B cell (primary cell): ENCODE measurements at regions not wholly inside any gene's neighbourhood (a gene's known extent, or its start where the extent isn't known, plus 50 kb on each side); places are given as distances from the start of the nearest gene placed in this dataset.

Source experiments
- ATAC-seq: fragments of 200-7000 bp; cut with Tn5 transposase; one replicate; pipeline ENCODE4 v1.10.0; 2021; ENCODE audit warnings: low read depth, mild to moderate bottlenecking, moderate number of reproducible peaks, moderate library complexity
- CTCF ChIA-PET: fragments of 350-600 bp; sonication (Branson Sonifier 250); formaldehyde crosslinking; loops from one replicate; lab custom pipeline; 2021; ENCODE audit warnings: antibody characterized with exemption, inconsistent platforms; lab: Charles Lee
- POLR2A ChIA-PET: fragments of 350-600 bp; sonication (Branson Sonifier 250); formaldehyde crosslinking; loops from one replicate; lab custom pipeline; 2021; ENCODE audit warnings: antibody characterized with exemption; lab: Charles Lee
- DNase-seq: peaks from one replicate; pipeline ENCODE4 v3.0.0; 2013
- H2AFZ ChIP-seq: 2 replicates; pipeline ENCODE4 v1.6.1; 2012; ENCODE audit warnings: mild to moderate bottlenecking, low read depth, low read length; ENCODE audit not compliant: insufficient read depth, poor library complexity, severe bottlenecking
- H3K27ac ChIP-seq, 2 donors: 1 replicate in 1 of 2; 2 replicates in 1 of 2; pipeline ENCODE4 v1.5.1; 2012 to 2013; ENCODE audit warnings: low read length in 2 of 2, mild to moderate bottlenecking in 2 of 2, moderate library complexity in 1 of 2
- H3K27me3 ChIP-seq, 4 experiments: fragments of 200-600 bp in 1 of 4; sonication (generic) in 1 of 4; replicated peaks in 1 of 4; 1 replicate in 2 of 4; 2 replicates in 2 of 4; pipeline versions ENCODE4 v1.6.1 to v1.7.0; 2013 to 2016; ENCODE audit warnings: low read length in 3 of 4, mild to moderate bottlenecking in 2 of 4, mixed read lengths in 1 of 4, moderate library complexity in 1 of 4; ENCODE audit not compliant: insufficient read depth in 4 of 4, control insufficient read depth in 3 of 4; ENCODE audit errors: control extremely low read depth in 1 of 4
- H3K36me3 ChIP-seq, 2 experiments: replicated peaks in 1 of 2; 1 replicate in 1 of 2; 2 replicates in 1 of 2; pipeline versions ENCODE4 v1.6.1 to v1.7.1; 2013; ENCODE audit warnings: low read length in 1 of 2; ENCODE audit not compliant: insufficient read depth in 2 of 2, control insufficient read depth in 1 of 2; ENCODE audit errors: control extremely low read depth in 1 of 2, extremely low read depth in 1 of 2
- H3K4me1 ChIP-seq, 2 donors: fragments of 200-600 bp in 1 of 2; sonication (generic) in 1 of 2; 1 replicate in 1 of 2; 2 replicates in 1 of 2; pipeline versions ENCODE4 v1.5.1 to v1.6.1; 2013 to 2017; ENCODE audit warnings: low read length in 2 of 2; ENCODE audit not compliant: control insufficient read depth in 2 of 2, insufficient read depth in 2 of 2
- H3K4me2 ChIP-seq: replicated peaks from 2 replicates; pipeline ENCODE3; 2012; ENCODE audit warnings: mild to moderate bottlenecking, low read depth, low read length; ENCODE audit not compliant: poor library complexity, severe bottlenecking
- H3K4me3 ChIP-seq, 5 experiments: fragments of 200-600 bp in 1 of 5; sonication (generic) in 1 of 5; 1 replicate in 3 of 5; 2 replicates in 2 of 5; pipeline versions ENCODE4 v1.5.1 to v1.7.0; 2011 to 2016; ENCODE audit warnings: low read length in 4 of 5, mild to moderate bottlenecking in 4 of 5, low read depth in 2 of 5, control low read depth in 1 of 5, moderate library complexity in 1 of 5; ENCODE audit not compliant: insufficient read depth in 1 of 5; ENCODE audit errors: control extremely low read depth in 1 of 5, extremely low read depth in 1 of 5
- H3K79me2 ChIP-seq: fragments of 200-600 bp; sonication (generic); one replicate; pipeline ENCODE4 v1.6.0; 2016; ENCODE audit warnings: low read length; ENCODE audit not compliant: control insufficient read depth, insufficient read depth
- H3K9ac ChIP-seq: fragments of 200-600 bp; sonication (generic); 2 replicates; pipeline ENCODE4 v1.6.1; 2017; ENCODE audit warnings: mild to moderate bottlenecking, low read length, moderate library complexity
- H3K9me3 ChIP-seq, 3 donors: one replicate each; pipeline versions ENCODE4 v1.6.1 to v1.7.1; 2013; ENCODE audit warnings: low read length in 2 of 3; ENCODE audit not compliant: control insufficient read depth in 2 of 3, insufficient read depth in 1 of 3; ENCODE audit errors: control extremely low read depth in 1 of 3
- H4K20me1 ChIP-seq: 2 replicates; pipeline ENCODE4 v1.6.0; 2012; ENCODE audit warnings: mild to moderate bottlenecking, low read length; ENCODE audit not compliant: insufficient read depth, control insufficient read depth, poor library complexity, severe bottlenecking
- H3K27ac Mint-ChIP-seq: one replicate; pipeline ENCODE4 v1.8.0; 2021; ENCODE audit warnings: mixed read lengths
- H3K27me3 Mint-ChIP-seq: one replicate; pipeline ENCODE4 v1.8.0; 2021; ENCODE audit warnings: mixed read lengths
- H3K4me1 Mint-ChIP-seq: one replicate; pipeline ENCODE4 v1.8.0; 2021; ENCODE audit warnings: mixed read lengths
- H3K4me3 Mint-ChIP-seq: one replicate; pipeline ENCODE4 v1.8.0; 2021; ENCODE audit warnings: mixed read lengths
- H3K9me3 Mint-ChIP-seq: one replicate; pipeline ENCODE4 v1.8.0; 2022; ENCODE audit warnings: mixed read lengths; ENCODE audit not compliant: insufficient read depth
- EZH2 ChIP-seq: IDR thresholded peaks from 2 replicates; pipeline ENCODE4 v1.6.1; 2012; ENCODE audit warnings: borderline replicate concordance, low read depth, mild to moderate bottlenecking, moderate library complexity, low read length; ENCODE audit not compliant: insufficient read depth, poor library complexity, severe bottlenecking
- WGBS: methylation state at CpG from one replicate; pipeline ENCODE4 v1.1.5; 2013; ENCODE audit warnings: missing lambda C conversion rate; ENCODE audit not compliant: insufficient coverage; 5-methylcytosine and 5-hydroxymethylcytosine counted together
- intact Hi-C: fragments of 100-400 bp; cut with micrococcal nuclease; formaldehyde crosslinking; loops from one replicate; pipeline ENCODE4 v1.10.0; 2022
- TF ChIP-seq, protein P1 (sequence below): fragments of 200-600 bp; IDR thresholded peaks from one replicate; pipeline ENCODE4 v1.8.0; 2022; ENCODE audit warnings: antibody characterized with exemption, mild to moderate bottlenecking

DNA sequence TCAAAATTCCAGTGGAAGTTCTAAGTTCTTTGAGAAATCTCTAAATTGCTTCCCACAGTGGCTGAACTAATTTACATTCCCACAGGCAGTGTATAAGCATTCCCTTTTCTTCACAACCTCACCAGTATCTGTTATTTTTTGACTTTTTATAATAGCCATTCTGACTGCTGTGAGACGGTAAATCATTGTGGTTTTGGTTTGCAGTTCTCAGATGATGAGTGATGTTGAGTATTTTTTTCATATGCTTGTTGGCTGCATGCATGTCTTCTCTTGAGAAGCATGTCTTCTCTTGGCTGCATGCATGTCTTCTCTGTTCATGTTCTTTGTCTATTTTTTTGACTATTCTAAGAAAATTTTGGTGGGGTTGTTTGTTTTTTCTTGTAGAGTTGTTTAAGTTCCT is 499.6 kb upstream of the CCDC54 start:
- no peak overlapping the region for H3K27ac ChIP-seq
- no peaks in the 10 kb centered on the region for H3K4me1 ChIP-seq
- H3K27me3 Mint-ChIP-seq = no peaks in the 10 kb centered on the region
- no peak for ATAC-seq
- H4K20me1 ChIP-seq = no peaks in the 10 kb centered on the region
- TF ChIP-seq, protein P1, sequence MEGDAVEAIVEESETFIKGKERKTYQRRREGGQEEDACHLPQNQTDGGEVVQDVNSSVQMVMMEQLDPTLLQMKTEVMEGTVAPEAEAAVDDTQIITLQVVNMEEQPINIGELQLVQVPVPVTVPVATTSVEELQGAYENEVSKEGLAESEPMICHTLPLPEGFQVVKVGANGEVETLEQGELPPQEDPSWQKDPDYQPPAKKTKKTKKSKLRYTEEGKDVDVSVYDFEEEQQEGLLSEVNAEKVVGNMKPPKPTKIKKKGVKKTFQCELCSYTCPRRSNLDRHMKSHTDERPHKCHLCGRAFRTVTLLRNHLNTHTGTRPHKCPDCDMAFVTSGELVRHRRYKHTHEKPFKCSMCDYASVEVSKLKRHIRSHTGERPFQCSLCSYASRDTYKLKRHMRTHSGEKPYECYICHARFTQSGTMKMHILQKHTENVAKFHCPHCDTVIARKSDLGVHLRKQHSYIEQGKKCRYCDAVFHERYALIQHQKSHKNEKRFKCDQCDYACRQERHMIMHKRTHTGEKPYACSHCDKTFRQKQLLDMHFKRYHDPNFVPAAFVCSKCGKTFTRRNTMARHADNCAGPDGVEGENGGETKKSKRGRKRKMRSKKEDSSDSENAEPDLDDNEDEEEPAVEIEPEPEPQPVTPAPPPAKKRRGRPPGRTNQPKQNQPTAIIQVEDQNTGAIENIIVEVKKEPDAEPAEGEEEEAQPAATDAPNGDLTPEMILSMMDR = no peak
- no peak for TF ChIP-seq EZH2
- no peak overlapping the region for H3K4me3 ChIP-seq
- no peak overlapping the region for H3K4me3 Mint-ChIP-seq
- intact Hi-C loops = no loop called here
- DNase-seq = no peak
- H3K79me2 ChIP-seq = no peaks in the 10 kb centered on the region
- H3K4me1 Mint-ChIP-seq = no peaks in the 10 kb centered on the region
- H3K36me3 ChIP-seq = no peaks in the 10 kb centered on the region
- CTCF ChIA-PET = no interaction called here
- POLR2A ChIA-PET = no interaction called here
- 75% methylated on average over 1 of the region's 1 CpG for WGBS
- H3K9me3 Mint-ChIP-seq = no peaks in the 10 kb centered on the region
- no peak overlapping the region for H3K9ac ChIP-seq
- no peak overlapping the region for H3K4me2 ChIP-seq
- no peak overlapping the region for H2AFZ ChIP-seq
- H3K27ac Mint-ChIP-seq = no peak overlapping the region
- H3K27me3 ChIP-seq = no peaks in the 10 kb centered on the region
- peaks cover 0 to 2% (median 0%) of the 10 kb centered on the region in 3 donors for H3K9me3 ChIP-seq

DNA sequence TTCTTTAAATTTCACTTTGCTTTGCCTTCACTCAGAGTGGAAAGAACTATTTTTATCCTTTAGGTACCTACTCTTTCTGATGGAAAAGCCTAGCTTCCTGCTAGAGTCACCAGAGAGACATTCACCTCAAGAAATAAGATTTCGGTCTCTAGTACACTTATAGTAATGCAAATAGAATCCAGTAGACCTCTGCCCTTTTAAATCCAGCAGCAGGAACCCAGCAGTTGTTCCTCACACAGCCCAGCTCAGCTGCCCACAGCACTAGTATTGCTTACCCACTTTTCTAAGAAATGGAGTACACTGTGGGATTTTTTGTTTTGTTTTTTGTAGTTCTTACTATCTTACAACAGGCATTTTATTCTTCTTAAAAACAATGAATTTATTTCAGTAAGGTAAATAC is 497.0 kb upstream of the CCDC54 start:
- no peak overlapping the region for H3K4me2 ChIP-seq
- Mint-ChIP-seq H3K9me3 (no peaks in the 10 kb centered on the region), H3K4me3 (no peak overlapping the region), H3K27ac (no peak overlapping the region), H3K27me3 (no peaks in the 10 kb centered on the region), H3K4me1 (no peaks in the 10 kb centered on the region)
- ChIA-PET CTCF (no interaction called here), POLR2A (no interaction called here)
- no peaks in the 10 kb centered on the region for H3K27me3 ChIP-seq
- H3K79me2 ChIP-seq = no peaks in the 10 kb centered on the region
- no peak for ATAC-seq
- H3K4me1 ChIP-seq = no peaks in the 10 kb centered on the region
- no peaks in the 10 kb centered on the region for H4K20me1 ChIP-seq
- no peak for DNase-seq
- no peaks in the 10 kb centered on the region for H3K9me3 ChIP-seq
- no peak overlapping the region for H3K9ac ChIP-seq
- 100% methylated on average over 1 of the region's 1 CpG for WGBS
- no peaks in the 10 kb centered on the region for H3K36me3 ChIP-seq
- no peak for TF ChIP-seq EZH2
- TF ChIP-seq, protein P1 = no peak
- no peak overlapping the region for H3K27ac ChIP-seq
- H2AFZ ChIP-seq = no peak overlapping the region
- intact Hi-C loops = no loop called here
- H3K4me3 ChIP-seq = no peak overlapping the region
